Type B pancreatic cell (in vitro differentiated cells): ENCODE measurements at regions not wholly inside any gene's neighbourhood (a gene's known extent, or its start where the extent isn't known, plus 50 kb on each side); places are given as distances from the start of the nearest gene placed in this dataset.

Experiments
- DNase-seq: peaks from one replicate; pipeline ENCODE4 v3.0.0; 2021; ENCODE audit warnings: mixed read lengths; ENCODE audit not compliant: unreplicated experiment; ENCODE audit errors: extremely low spot score
- H3K27ac Mint-ChIP-seq: 2 replicates; pipeline ENCODE4 v1.8.0; 2021; ENCODE audit warnings: mild to moderate bottlenecking, mixed read lengths
- H3K27me3 Mint-ChIP-seq: 2 replicates; pipeline ENCODE4 v1.8.0; 2021; ENCODE audit warnings: mixed read lengths
- H3K36me3 Mint-ChIP-seq: 2 replicates; pipeline ENCODE4 v1.8.0; 2021; ENCODE audit warnings: mixed read lengths
- H3K4me1 Mint-ChIP-seq: one replicate; pipeline ENCODE4 v1.8.0; 2021; ENCODE audit warnings: mixed read lengths; ENCODE audit not compliant: unreplicated experiment
- H3K4me3 Mint-ChIP-seq: 2 replicates; pipeline ENCODE4 v1.8.0; 2021; ENCODE audit warnings: mild to moderate bottlenecking, mixed read lengths
- H3K9me3 Mint-ChIP-seq: 2 replicates; pipeline ENCODE4 v1.8.0; 2021; ENCODE audit warnings: mixed read lengths
- TF ChIP-seq, protein P1 (sequence below): fragments of 200-600 bp; sonication (generic); conservative IDR thresholded peaks from 2 replicates; pipeline ENCODE4 v1.5.0; 2021; ENCODE audit warnings: antibody characterized with exemption, mild to moderate bottlenecking

DNA sequence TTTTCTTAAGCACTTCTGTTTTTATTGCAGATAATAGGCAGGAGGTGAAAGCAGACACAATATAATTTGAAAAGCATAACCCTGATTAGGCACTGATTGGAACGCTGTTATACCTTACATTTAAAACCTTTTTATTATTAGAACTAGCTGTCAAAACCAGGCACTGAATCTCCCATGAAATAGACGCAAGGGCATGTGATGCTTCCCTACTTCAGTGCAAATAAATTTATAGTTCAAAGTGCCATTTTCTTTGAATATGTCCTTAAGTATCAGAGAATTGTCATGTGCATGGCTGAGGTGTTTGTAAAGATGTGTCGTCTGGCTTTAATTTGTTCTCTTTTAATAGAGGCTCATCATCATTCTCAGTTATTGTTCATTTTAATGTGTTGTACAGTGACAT, 386.0 kb downstream of the NR2F2 start:
- Mint-ChIP-seq H3K27me3 (peaks cover 45% of the 10 kb centered on the region), H3K9me3 (no peaks in the 10 kb centered on the region), H3K4me3 (no peak overlapping the region), H3K4me1 (peaks cover 4% of the 10 kb centered on the region), H3K36me3 (no peaks in the 10 kb centered on the region), H3K27ac (no peak overlapping the region)
- TF ChIP-seq, protein P1, sequence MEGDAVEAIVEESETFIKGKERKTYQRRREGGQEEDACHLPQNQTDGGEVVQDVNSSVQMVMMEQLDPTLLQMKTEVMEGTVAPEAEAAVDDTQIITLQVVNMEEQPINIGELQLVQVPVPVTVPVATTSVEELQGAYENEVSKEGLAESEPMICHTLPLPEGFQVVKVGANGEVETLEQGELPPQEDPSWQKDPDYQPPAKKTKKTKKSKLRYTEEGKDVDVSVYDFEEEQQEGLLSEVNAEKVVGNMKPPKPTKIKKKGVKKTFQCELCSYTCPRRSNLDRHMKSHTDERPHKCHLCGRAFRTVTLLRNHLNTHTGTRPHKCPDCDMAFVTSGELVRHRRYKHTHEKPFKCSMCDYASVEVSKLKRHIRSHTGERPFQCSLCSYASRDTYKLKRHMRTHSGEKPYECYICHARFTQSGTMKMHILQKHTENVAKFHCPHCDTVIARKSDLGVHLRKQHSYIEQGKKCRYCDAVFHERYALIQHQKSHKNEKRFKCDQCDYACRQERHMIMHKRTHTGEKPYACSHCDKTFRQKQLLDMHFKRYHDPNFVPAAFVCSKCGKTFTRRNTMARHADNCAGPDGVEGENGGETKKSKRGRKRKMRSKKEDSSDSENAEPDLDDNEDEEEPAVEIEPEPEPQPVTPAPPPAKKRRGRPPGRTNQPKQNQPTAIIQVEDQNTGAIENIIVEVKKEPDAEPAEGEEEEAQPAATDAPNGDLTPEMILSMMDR = no peak
- DNase-seq = no peak

DNA sequence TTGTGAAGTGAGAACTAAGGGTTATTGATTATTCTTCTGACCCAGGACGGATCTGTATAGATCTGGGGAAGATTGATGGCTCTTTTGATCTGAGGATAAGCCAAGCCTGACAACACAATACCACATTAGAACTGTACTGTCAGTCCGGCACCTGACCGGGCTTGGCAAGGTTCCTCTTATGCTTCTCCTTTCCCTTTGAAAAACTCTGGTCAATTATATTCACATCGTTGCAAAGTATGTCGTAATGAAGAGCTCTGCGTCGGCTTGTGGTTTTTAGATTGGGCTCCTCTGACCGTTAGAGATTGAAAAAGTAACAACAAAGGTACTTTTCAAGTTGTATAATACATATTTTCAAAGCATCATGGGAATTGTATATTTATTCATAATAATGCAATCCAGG, 389.8 kb downstream of the NR2F2 start:
- Mint-ChIP-seq H3K4me1 (peaks cover 4% of the 10 kb centered on the region), H3K9me3 (no peaks in the 10 kb centered on the region), H3K27me3 (peaks cover 59% of the 10 kb centered on the region), H3K36me3 (no peaks in the 10 kb centered on the region), H3K4me3 (no peak overlapping the region), H3K27ac (no peak overlapping the region)
- DNase-seq = no peak
- TF ChIP-seq, protein P1 = no peak

DNA sequence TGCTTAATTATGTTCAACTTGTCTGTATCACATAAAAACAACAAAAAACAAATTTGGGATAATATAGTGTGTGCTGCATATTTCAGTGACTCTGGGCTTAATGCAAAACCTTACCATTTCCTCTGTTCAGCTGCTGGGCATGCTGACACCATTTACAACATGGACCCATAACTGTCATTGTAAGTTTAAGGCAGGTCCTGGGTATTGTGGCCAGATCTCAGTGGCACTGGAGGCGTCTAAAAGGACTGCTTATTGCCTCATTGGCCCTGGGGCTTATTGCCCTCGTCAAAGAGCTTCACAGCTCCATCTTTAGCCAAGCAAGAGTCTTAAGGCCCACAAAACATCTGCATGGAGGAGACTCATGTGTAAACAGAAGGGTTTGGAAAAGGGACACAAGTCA, 390.2 kb downstream of the NR2F2 start:
- H3K36me3 Mint-ChIP-seq = no peaks in the 10 kb centered on the region
- no peak overlapping the region for H3K4me3 Mint-ChIP-seq
- peaks cover 60% of the 10 kb centered on the region for H3K27me3 Mint-ChIP-seq
- peaks cover 4% of the 10 kb centered on the region for H3K4me1 Mint-ChIP-seq
- no peak overlapping the region for H3K27ac Mint-ChIP-seq
- H3K9me3 Mint-ChIP-seq = no peaks in the 10 kb centered on the region
- no peak for DNase-seq
- TF ChIP-seq, protein P1 = no peak

DNA sequence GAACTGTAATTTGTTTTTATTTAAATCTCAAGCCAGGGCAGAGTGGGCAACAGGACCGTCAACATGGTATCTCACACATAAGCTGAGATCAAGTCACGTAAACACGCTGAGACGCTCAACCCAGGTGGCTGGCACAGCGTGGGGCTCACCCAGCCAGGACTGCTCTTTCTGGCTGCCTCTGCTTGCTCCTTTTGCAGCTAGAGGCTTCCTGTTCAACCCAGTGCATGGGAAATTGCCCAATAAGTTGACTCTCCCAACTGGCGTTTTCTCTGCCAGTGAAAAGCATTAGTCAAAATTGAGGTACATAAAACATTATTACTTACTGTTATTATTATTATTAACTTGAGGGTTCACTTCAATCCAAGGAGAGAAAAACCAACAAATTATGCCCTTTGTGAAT, 398.1 kb downstream of the NR2F2 start:
- no peaks in the 10 kb centered on the region for H3K4me1 Mint-ChIP-seq
- TF ChIP-seq, protein P1 = no peak
- peaks cover 33% of the 10 kb centered on the region for H3K27me3 Mint-ChIP-seq
- DNase-seq = no peak
- no peak overlapping the region for H3K4me3 Mint-ChIP-seq
- H3K36me3 Mint-ChIP-seq = no peaks in the 10 kb centered on the region
- H3K27ac Mint-ChIP-seq = no peak overlapping the region
- H3K9me3 Mint-ChIP-seq = no peaks in the 10 kb centered on the region

DNA sequence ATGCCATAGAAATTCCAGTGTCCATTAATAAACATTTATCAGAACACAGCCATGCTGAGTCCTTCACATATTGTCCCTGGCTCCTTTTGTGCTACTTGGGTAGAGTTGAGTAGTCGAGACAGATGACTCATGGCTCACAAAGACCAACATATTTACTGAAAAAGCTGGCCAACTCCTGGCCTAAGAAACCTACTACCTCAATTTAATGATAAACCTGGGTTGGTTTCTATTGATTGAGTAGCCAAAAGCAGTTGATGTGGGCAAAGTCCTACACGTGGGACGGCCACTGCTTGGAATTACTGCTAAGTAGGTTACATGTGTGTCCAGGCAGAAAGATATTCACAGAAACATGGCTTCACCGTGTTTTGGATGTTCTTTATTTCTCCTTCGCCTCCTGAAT, 402.2 kb downstream of the NR2F2 start:
- TF ChIP-seq, protein P1 = no peak
- DNase-seq = no peak
- Mint-ChIP-seq H3K36me3 (no peaks in the 10 kb centered on the region), H3K4me1 (no peaks in the 10 kb centered on the region), H3K9me3 (no peaks in the 10 kb centered on the region), H3K27me3 (peaks cover 28% of the 10 kb centered on the region), H3K27ac (no peak overlapping the region), H3K4me3 (no peak overlapping the region)

DNA sequence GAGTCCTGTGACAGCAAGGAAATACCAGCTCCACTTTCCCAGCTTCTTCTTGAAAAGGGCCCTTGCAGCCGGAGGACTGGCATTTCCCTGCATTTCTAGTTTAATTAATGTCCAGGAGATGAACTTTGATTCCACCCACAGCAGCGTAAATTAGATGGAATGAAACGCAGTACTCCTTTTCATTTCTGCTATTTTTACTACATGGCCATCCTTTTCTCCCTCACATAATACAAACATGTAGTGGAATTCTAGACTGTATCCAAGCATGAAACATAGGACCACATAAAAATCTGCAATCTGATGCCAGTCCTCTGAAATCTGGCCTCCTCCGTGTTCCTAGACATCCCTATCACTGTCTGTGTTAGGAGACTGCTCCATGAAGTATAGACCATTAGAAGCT, 403.2 kb downstream of the NR2F2 start:
- H3K4me1 Mint-ChIP-seq = no peaks in the 10 kb centered on the region
- no peak overlapping the region for H3K27ac Mint-ChIP-seq
- TF ChIP-seq, protein P1 = no peak
- H3K36me3 Mint-ChIP-seq = no peaks in the 10 kb centered on the region
- no peak for DNase-seq
- H3K9me3 Mint-ChIP-seq = no peaks in the 10 kb centered on the region
- no peak overlapping the region for H3K4me3 Mint-ChIP-seq
- peaks cover 35% of the 10 kb centered on the region for H3K27me3 Mint-ChIP-seq
